Left ventricle myocardium inferior (tissue), 1 donor: ENCODE measurements at regions not wholly inside any gene's neighbourhood (a gene's known extent, or its start where the extent isn't known, plus 50 kb on each side); places are given as distances from the start of the nearest gene placed in this dataset.

ENCODE experiments used
- DNase-seq: peaks from one replicate; pipeline ENCODE4 v3.0.0-alpha.2; 2020
- H3K27ac ChIP-seq: fragments of 200-600 bp; replicated peaks from 2 replicates; pipeline ENCODE4 v1.8.0; 2021
- H3K27me3 ChIP-seq: fragments of 200-600 bp; 2 replicates; pipeline ENCODE4 v1.8.0; 2021; ENCODE audit warnings: low read depth
- H3K36me3 ChIP-seq: fragments of 200-600 bp; 2 replicates; pipeline ENCODE4 v1.8.0; 2021
- H3K4me1 ChIP-seq: fragments of 200-600 bp; 2 replicates; pipeline ENCODE4 v1.8.0; 2021
- H3K4me3 ChIP-seq: fragments of 200-600 bp; 2 replicates; pipeline ENCODE4 v1.8.0; 2021; ENCODE audit warnings: mild to moderate bottlenecking, moderate library complexity
- H3K9me3 ChIP-seq: fragments of 200-600 bp; replicated peaks from 2 replicates; pipeline ENCODE4 v1.8.0; 2021
- intact Hi-C: fragments of 100-400 bp; cut with micrococcal nuclease; formaldehyde crosslinking; loops from one replicate; pipeline ENCODE4 v1.11.0; 2022
- TF ChIP-seq, protein P1 (sequence below): fragments of 200-600 bp; IDR thresholded peaks from 2 replicates; pipeline ENCODE4 v1.8.0; 2021; ENCODE audit warnings: antibody characterized with exemption, mild to moderate bottlenecking, borderline replicate concordance
- donor health status: DM: no; HTN: yes; CAD: no; lungs with severe emphysema.

GRCh38 chr4:111210595-111210994 lies 587.7 kb upstream of the PITX2 start:
- intact Hi-C loops, result no loop called here
- TF ChIP-seq, protein P1, sequence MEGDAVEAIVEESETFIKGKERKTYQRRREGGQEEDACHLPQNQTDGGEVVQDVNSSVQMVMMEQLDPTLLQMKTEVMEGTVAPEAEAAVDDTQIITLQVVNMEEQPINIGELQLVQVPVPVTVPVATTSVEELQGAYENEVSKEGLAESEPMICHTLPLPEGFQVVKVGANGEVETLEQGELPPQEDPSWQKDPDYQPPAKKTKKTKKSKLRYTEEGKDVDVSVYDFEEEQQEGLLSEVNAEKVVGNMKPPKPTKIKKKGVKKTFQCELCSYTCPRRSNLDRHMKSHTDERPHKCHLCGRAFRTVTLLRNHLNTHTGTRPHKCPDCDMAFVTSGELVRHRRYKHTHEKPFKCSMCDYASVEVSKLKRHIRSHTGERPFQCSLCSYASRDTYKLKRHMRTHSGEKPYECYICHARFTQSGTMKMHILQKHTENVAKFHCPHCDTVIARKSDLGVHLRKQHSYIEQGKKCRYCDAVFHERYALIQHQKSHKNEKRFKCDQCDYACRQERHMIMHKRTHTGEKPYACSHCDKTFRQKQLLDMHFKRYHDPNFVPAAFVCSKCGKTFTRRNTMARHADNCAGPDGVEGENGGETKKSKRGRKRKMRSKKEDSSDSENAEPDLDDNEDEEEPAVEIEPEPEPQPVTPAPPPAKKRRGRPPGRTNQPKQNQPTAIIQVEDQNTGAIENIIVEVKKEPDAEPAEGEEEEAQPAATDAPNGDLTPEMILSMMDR, result no peak
- Histone ChIP-seq H3K36me3 (no peaks in the 10 kb centered on the region), H3K4me1 (no peaks in the 10 kb centered on the region), H3K9me3 (no peaks in the 10 kb centered on the region), H3K27ac (no peak overlapping the region), H3K4me3 (no peak overlapping the region), H3K27me3 (no peaks in the 10 kb centered on the region)
- DNase-seq, result no peak

DNA sequence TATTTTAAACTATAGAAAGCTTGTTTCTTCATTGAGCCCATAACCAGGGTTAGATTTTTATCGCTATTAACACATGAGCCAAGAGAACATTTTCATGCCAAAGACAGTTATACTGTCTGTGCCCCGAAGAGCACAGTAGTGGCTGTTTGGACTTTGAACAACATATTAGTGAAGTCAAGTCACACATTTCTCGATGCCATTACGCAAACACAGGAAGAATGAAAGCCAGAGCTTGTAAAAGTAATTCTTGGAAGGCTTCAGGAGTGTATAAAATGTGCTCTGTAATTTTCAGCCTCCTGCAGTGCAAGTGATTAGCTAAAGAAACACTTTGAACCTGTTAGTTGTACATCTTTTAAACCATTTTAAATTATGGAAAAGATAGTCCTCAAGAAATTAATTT lies 590.7 kb upstream of the PITX2 start:
- H3K27ac ChIP-seq, result no peak overlapping the region
- TF ChIP-seq, protein P1, result no peak
- no peaks in the 10 kb centered on the region for H3K36me3 ChIP-seq
- DNase-seq, result no peak
- H3K9me3 ChIP-seq, result no peaks in the 10 kb centered on the region
- H3K4me3 ChIP-seq, result no peak overlapping the region
- no peaks in the 10 kb centered on the region for H3K4me1 ChIP-seq
- H3K27me3 ChIP-seq, result no peaks in the 10 kb centered on the region
- intact Hi-C loops, result no loop called here

DNA sequence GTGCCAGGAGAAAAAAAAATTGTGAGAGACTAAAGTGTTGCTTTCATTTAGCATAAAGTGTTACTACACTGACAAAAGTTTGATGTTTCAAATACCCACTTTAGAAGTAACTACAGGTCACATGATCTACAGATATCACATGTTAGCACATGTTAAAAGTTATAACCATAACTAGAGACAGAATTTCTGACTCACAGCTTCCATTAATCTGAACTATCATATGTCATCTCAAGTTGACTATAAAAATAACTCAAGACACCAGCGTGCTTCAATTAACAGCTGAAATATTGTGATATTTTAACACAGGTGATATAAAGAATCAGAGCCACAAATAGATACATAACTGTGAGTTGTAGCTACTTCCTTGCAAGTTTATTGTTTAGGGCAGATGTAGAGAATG lies 591.5 kb upstream of the PITX2 start:
- intact Hi-C loops, result no loop called here
- TF ChIP-seq, protein P1, result no peak

DNA sequence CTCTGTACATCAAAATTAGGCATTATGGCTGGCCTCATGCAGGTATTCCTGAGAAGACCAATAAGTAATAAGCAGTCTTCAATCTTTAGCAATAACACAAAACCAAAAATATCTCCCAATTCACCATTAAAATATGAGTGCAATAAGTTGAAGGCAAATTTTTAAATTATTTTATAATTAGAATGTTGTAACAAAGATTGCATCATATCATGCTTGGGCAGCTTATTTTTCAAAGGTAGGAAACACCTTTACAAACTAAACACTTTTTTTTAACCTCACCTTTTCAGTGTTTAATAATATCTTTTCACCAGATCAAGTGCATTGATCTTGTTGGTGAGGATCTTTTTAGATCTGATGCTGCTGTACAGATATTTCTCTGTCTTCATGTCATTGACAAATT lies 592.9 kb upstream of the PITX2 start:
- Histone ChIP-seq H3K4me1 (no peaks in the 10 kb centered on the region), H3K9me3 (no peaks in the 10 kb centered on the region), H3K27me3 (no peaks in the 10 kb centered on the region), H3K27ac (no peak overlapping the region), H3K36me3 (no peaks in the 10 kb centered on the region), H3K4me3 (no peak overlapping the region)
- intact Hi-C loops, result no loop called here
- TF ChIP-seq, protein P1, result no peak
- DNase-seq, result no peak

More for the DNA sequence above, 591.5 kb upstream of the PITX2 start:
- Histone ChIP-seq H3K4me3 (no peak overlapping the region), H3K9me3 (no peaks in the 10 kb centered on the region), H3K27me3 (no peaks in the 10 kb centered on the region), H3K27ac (no peak overlapping the region), H3K4me1 (no peaks in the 10 kb centered on the region), H3K36me3 (no peaks in the 10 kb centered on the region)
- DNase-seq, result no peak

- Histone ChIP-seq H3K27me3 (no peaks in the 10 kb centered on the region), H3K27ac (no peak overlapping the region), H3K36me3 (no peaks in the 10 kb centered on the region), H3K9me3 (peaks cover 7% of the 10 kb centered on the region), H3K4me1 (no peaks in the 10 kb centered on the region), H3K4me3 (no peak overlapping the region)
- intact Hi-C loops, result no loop called here
- TF ChIP-seq, protein P1, result no peak
- no peak for DNase-seq
Measured at GRCh38 chr4:111216791-111217190, 593.9 kb upstream of the PITX2 start.

DNA sequence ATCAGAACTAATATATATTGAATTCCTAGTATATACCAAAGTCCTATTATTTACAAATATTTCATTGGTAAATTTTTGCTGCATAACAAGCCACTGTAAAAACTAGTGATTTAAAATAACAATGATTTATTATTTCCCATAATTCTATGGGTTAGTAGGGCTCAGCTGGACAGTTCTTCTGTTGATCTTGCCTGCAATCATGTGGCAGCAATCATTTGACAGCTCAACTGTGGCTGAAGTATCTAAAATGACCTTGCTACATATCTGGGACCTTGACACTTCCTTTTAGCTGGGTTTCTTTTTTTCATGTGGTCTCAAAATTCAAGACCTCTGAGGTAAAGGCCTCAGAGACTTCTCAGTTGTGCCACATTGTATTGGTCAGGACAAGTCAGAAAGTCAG lies 598.5 kb upstream of the PITX2 start:
- TF ChIP-seq, protein P1, result no peak
- DNase-seq, result no peak
- no peak overlapping the region for H3K4me3 ChIP-seq

More for the DNA sequence above, 598.5 kb upstream of the PITX2 start:
- no peaks in the 10 kb centered on the region for H3K36me3 ChIP-seq
- no peaks in the 10 kb centered on the region for H3K27me3 ChIP-seq
- H3K9me3 ChIP-seq, result peaks cover 10% of the 10 kb centered on the region
- H3K27ac ChIP-seq, result no peak overlapping the region
- intact Hi-C loops, result no loop called here
- no peaks in the 10 kb centered on the region for H3K4me1 ChIP-seq
